ENCODE measurements at regions not wholly inside any gene's neighbourhood (a gene's known extent, or its start where the extent isn't known, plus 50 kb on each side); places are given as distances from the start of the nearest gene placed in this dataset.

GRCh38 chr13:111492958-111493357, 172.5 kb downstream of the TEX29 start:
- TF ChIP-seq, protein P1, sequence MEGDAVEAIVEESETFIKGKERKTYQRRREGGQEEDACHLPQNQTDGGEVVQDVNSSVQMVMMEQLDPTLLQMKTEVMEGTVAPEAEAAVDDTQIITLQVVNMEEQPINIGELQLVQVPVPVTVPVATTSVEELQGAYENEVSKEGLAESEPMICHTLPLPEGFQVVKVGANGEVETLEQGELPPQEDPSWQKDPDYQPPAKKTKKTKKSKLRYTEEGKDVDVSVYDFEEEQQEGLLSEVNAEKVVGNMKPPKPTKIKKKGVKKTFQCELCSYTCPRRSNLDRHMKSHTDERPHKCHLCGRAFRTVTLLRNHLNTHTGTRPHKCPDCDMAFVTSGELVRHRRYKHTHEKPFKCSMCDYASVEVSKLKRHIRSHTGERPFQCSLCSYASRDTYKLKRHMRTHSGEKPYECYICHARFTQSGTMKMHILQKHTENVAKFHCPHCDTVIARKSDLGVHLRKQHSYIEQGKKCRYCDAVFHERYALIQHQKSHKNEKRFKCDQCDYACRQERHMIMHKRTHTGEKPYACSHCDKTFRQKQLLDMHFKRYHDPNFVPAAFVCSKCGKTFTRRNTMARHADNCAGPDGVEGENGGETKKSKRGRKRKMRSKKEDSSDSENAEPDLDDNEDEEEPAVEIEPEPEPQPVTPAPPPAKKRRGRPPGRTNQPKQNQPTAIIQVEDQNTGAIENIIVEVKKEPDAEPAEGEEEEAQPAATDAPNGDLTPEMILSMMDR (IDR thresholded peaks at IDR 0.05): no peak
- TF ChIP-seq EZH2 (IDR thresholded peaks at IDR 0.05) (no peak), EZH2phosphoT487 (IDR thresholded peaks at IDR 0.05) (no peak)
